Testis (tissue), 2 donors: ENCODE measurements at regions not wholly inside any gene's neighbourhood (a gene's known extent, or its start where the extent isn't known, plus 50 kb on each side); places are given as distances from the start of the nearest gene placed in this dataset.

Source experiments
- DNase-seq: peaks from one replicate; pipeline ENCODE4 v3.0.0-alpha.2; 2019
- H3K27ac ChIP-seq, 2 donors: fragments of 200-600 bp; sonication (generic); one replicate each; pipeline ENCODE4 v1.5.1; 2019
- H3K27me3 ChIP-seq: fragments of 200-600 bp; sonication (generic); one replicate; pipeline ENCODE4 v1.5.1; 2019
- H3K36me3 ChIP-seq: fragments of 200-600 bp; sonication (generic); one replicate; pipeline ENCODE4 v1.5.1; 2017; ENCODE audit warnings: low read depth; ENCODE audit errors: missing control alignments
- H3K4me1 ChIP-seq: fragments of 200-600 bp; sonication (generic); one replicate; pipeline ENCODE4 v1.5.1; 2019
- H3K4me3 ChIP-seq, 2 donors: fragments of 200-600 bp; sonication (generic); one replicate each; pipeline ENCODE4 v1.5.1; 2017 to 2019
- H3K9me3 ChIP-seq: fragments of 200-600 bp; sonication (generic); one replicate; pipeline ENCODE4 v1.5.1; 2017
- POLR2A ChIP-seq: fragments of 450-650 bp; IDR thresholded peaks from one replicate; pipeline ENCODE4 v1.6.1; 2017; ENCODE audit warnings: antibody characterized with exemption, mild to moderate bottlenecking, moderate library complexity
- WGBS, 2 donors: methylation state at CpG; one replicate each; pipeline ENCODE4 v1.1.5; 2018; 5-methylcytosine and 5-hydroxymethylcytosine counted together
- intact Hi-C: fragments of 100-400 bp; cut with DNase I; formaldehyde crosslinking; loops from one replicate; pipeline ENCODE4 v1.15.1; 2023; ENCODE audit warnings: low total_unique reads
- TF ChIP-seq, protein P1 (sequence below), 3 experiments: fragments of 450-650 bp in 2 of 3; fragments of 200-600 bp in 1 of 3; sonication (generic) in 1 of 3; IDR thresholded peaks; one replicate each; pipeline ENCODE4 v1.5.1; 2016 to 2019; ENCODE audit warnings: antibody characterized with exemption in 3 of 3, mild to moderate bottlenecking in 2 of 3, moderate library complexity in 1 of 3

DNA sequence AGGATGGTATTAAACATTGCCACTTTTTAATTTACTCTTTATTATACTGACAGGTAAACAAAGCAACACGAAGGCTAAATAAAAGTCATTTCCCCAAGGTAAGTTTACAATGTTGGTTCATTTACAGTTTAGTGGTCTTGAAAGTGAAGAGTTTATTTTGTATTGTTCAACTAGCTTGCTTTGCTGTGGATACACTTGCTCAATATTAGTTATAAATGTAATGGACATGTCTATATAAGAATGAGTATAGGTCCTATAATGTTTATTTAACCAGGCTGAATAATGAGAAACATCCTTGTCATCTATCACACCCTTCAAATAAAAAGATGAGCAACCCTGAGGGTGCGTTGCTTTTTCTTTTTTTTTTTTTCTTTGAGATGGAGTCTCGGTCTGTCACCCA lies 1129.4 kb downstream of the TSN start:
- no peaks in the 10 kb centered on the region for H3K4me1 ChIP-seq
- H3K4me3 ChIP-seq = no peak overlapping the region
- intact Hi-C loops = no loop called here
- TF ChIP-seq POLR2A = no peak
- TF ChIP-seq, protein P1, sequence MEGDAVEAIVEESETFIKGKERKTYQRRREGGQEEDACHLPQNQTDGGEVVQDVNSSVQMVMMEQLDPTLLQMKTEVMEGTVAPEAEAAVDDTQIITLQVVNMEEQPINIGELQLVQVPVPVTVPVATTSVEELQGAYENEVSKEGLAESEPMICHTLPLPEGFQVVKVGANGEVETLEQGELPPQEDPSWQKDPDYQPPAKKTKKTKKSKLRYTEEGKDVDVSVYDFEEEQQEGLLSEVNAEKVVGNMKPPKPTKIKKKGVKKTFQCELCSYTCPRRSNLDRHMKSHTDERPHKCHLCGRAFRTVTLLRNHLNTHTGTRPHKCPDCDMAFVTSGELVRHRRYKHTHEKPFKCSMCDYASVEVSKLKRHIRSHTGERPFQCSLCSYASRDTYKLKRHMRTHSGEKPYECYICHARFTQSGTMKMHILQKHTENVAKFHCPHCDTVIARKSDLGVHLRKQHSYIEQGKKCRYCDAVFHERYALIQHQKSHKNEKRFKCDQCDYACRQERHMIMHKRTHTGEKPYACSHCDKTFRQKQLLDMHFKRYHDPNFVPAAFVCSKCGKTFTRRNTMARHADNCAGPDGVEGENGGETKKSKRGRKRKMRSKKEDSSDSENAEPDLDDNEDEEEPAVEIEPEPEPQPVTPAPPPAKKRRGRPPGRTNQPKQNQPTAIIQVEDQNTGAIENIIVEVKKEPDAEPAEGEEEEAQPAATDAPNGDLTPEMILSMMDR (IDR thresholded peaks at IDR 0.05) = no peak
- no peaks in the 10 kb centered on the region for H3K9me3 ChIP-seq
- H3K27ac ChIP-seq = no peak overlapping the region
- WGBS, 2 donors = 91 to 93% methylated on average over 3 of the region's 3 CpGs
- no peaks in the 10 kb centered on the region for H3K36me3 ChIP-seq
- DNase-seq = no peak
- no peaks in the 10 kb centered on the region for H3K27me3 ChIP-seq

DNA sequence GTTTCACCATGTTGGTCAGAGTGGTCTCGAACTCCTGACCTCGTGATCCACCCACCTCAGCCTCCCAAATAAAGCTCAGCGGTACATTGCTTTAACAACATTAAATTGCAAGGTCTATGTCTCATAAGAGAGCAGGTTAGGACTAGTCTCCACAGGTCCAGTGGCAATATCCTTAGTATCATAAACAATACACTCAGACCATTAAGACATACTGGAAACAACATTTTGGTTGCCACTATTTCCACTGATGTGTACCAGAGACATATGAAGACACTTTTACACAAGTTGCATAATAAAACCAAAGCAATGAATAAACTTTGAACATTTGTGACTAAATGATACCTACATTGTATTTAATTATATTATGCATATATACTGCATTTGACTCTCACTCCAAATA lies 1130.0 kb downstream of the TSN start:
- intact Hi-C loops = no loop called here

DNA sequence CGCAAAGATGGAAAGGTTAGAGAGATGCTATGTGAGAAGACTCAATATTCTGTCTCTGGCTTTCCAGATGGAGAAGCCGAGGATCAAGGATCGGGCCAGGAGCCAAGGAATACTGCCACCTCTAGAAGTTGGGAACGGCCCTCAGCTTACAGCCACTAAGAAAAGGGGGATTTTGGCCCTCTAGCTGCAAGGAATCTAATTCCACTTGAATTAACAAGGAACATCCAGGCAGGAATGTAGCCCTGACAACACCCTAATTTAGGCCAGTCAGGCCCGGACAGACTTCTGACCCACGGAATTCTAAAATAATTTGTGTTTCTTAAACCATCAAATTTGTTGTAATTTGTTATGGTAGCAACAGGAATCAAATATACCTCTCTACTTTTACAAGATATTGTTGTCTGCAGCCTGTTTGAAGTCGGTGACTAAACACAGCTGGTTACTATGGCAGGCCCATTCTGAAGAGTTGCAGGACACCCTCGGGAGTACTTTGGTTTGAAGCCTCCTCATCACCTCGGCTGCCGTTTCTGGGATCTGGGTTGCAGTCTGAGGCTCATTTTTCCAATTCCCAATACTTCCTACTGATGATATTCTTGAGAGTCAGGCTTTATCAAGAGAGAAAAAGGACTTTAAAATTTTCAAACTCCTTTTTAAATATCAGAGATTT lies 1131.2 kb downstream of the TSN start:
- Histone ChIP-seq H3K4me3 (no peak overlapping the region), H3K27me3 (no peaks in the 10 kb centered on the region), H3K36me3 (no peaks in the 10 kb centered on the region), H3K9me3 (no peaks in the 10 kb centered on the region), H3K27ac (no peak overlapping the region), H3K4me1 (no peaks in the 10 kb centered on the region)
- TF ChIP-seq, protein P1 (IDR thresholded peaks at IDR 0.05) = no peak
- TF ChIP-seq POLR2A = no peak
- no peak for DNase-seq
- 60 to 67% methylated on average over 10 of the region's 10 CpGs for WGBS, 2 donors
- intact Hi-C loops = no loop called here

More for the DNA sequence above, 1130.0 kb downstream of the TSN start:
- no peak for DNase-seq
- Histone ChIP-seq H3K4me3 (no peak overlapping the region), H3K27ac (no peak overlapping the region), H3K27me3 (no peaks in the 10 kb centered on the region), H3K36me3 (no peaks in the 10 kb centered on the region), H3K9me3 (no peaks in the 10 kb centered on the region), H3K4me1 (no peaks in the 10 kb centered on the region)
- TF ChIP-seq POLR2A = no peak
- WGBS, 2 donors = 91 to 97% methylated on average over 3 of the region's 3 CpGs

DNA sequence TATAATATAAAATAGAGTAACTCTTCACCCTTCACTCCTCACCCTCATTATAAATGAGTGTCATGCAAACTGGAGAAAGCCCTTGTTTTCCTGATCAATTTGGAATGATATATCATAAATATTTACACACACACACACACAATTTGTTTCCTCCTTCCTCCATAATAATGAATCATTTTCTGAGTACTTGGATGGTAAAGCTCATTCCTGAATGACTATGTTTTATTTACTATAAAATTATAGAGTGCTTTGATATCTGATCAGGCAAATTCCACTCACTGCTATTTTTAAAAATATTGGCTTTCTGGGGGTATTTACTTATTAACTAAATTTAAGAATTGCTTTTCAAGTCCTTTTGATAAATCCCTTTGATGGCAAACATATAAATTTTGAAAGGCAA lies 1125.5 kb upstream of the CNTNAP5 start:
- DNase-seq = no peak
- no peaks in the 10 kb centered on the region for H3K9me3 ChIP-seq
- intact Hi-C loops = no loop called here

DNA sequence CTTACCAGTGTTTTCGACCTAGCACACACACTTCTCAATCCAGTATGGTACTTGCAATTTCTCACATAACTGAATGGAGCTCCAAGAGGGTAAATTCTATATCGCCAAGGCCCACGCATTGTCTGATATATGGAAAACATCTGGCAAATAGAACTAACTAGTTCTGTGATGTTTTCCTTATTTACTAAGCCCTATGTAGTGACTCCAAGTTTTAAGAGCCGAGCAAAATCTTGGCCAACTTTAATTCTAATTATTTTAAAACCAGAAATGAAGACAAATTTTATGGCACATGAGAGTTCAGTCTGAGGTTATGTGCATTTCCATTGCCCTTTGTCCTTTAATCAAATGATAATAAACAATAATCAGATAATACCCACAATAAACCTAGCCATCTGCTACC lies 1119.7 kb upstream of the CNTNAP5 start:
- TF ChIP-seq POLR2A = no peak
- TF ChIP-seq, protein P1 (IDR thresholded peaks at IDR 0.05) = no peak
- WGBS, 2 donors = 55 to 65% methylated on average over 4 of the region's 4 CpGs

More for the DNA sequence above, 1125.5 kb upstream of the CNTNAP5 start:
- H3K27ac ChIP-seq = no peak overlapping the region
- no peaks in the 10 kb centered on the region for H3K27me3 ChIP-seq
- H3K4me3 ChIP-seq = no peak overlapping the region
- no peaks in the 10 kb centered on the region for H3K4me1 ChIP-seq
- H3K36me3 ChIP-seq = no peaks in the 10 kb centered on the region
- no peak for TF ChIP-seq POLR2A
- TF ChIP-seq, protein P1 (IDR thresholded peaks at IDR 0.05) = no peak

More for the DNA sequence above, 1119.7 kb upstream of the CNTNAP5 start:
- H3K4me3 ChIP-seq = no peak overlapping the region
- no peaks in the 10 kb centered on the region for H3K36me3 ChIP-seq
- intact Hi-C loops = no loop called here
- H3K4me1 ChIP-seq = no peaks in the 10 kb centered on the region
- H3K27me3 ChIP-seq = no peaks in the 10 kb centered on the region
- no peak overlapping the region for H3K27ac ChIP-seq
- DNase-seq = no peak
- no peaks in the 10 kb centered on the region for H3K9me3 ChIP-seq
